AG09319 (cell line): ENCODE measurements at regions not wholly inside any gene's neighbourhood (a gene's known extent, or its start where the extent isn't known, plus 50 kb on each side); places are given as distances from the start of the nearest gene placed in this dataset.

Source experiments
- DNase-seq: peaks from one replicate; pipeline ENCODE4 v3.0.0-alpha.2; 2010; ENCODE audit warnings: low read depth; ENCODE audit errors: extremely low read depth
- CTCF ChIP-seq: IDR thresholded peaks from 2 replicates; pipeline ENCODE4 v1.5.1; 2011; ENCODE audit warnings: low read depth, mild to moderate bottlenecking, inconsistent platforms, low read length, moderate library complexity

- no peak for TF ChIP-seq CTCF
- no peak for DNase-seq
These were observed 240.3 kb upstream of the TMPO start for GRCh38 chr12:98275131-98275475.

- DNase-seq = no peak
- no peak for TF ChIP-seq CTCF
These were observed 235.2 kb upstream of the TMPO start for GRCh38 chr12:98280152-98280551.

GRCh38 chr12:98280621-98281020, 234.8 kb upstream of the TMPO start:
- no peak for DNase-seq
- TF ChIP-seq CTCF = no peak

GRCh38 chr12:98291828-98292227, 223.6 kb upstream of the TMPO start:
- DNase-seq = no peak
- TF ChIP-seq CTCF = no peak

- DNase-seq = no peak
- TF ChIP-seq CTCF = no peak
These were observed 221.2 kb upstream of the TMPO start for GRCh38 chr12:98294051-98294805.

GRCh38 chr12:98295681-98296080, 219.7 kb upstream of the TMPO start:
- DNase-seq = no peak
- no peak for TF ChIP-seq CTCF

GRCh38 chr12:98296462-98297079, 218.8 kb upstream of the TMPO start:
- no peak for TF ChIP-seq CTCF
- DNase-seq = no peak
